B cell (primary cell): ENCODE measurements at regions not wholly inside any gene's neighbourhood (a gene's known extent, or its start where the extent isn't known, plus 50 kb on each side); places are given as distances from the start of the nearest gene placed in this dataset.

Experiments used
- ATAC-seq: fragments of 200-7000 bp; cut with Tn5 transposase; one replicate; pipeline ENCODE4 v1.10.0; 2021; ENCODE audit warnings: low read depth, mild to moderate bottlenecking, moderate number of reproducible peaks, moderate library complexity
- CTCF ChIA-PET: fragments of 350-600 bp; sonication (Branson Sonifier 250); formaldehyde crosslinking; loops from one replicate; lab custom pipeline; 2021; ENCODE audit warnings: antibody characterized with exemption, inconsistent platforms; lab: Charles Lee
- POLR2A ChIA-PET: fragments of 350-600 bp; sonication (Branson Sonifier 250); formaldehyde crosslinking; loops from one replicate; lab custom pipeline; 2021; ENCODE audit warnings: antibody characterized with exemption; lab: Charles Lee
- DNase-seq: peaks from one replicate; pipeline ENCODE4 v3.0.0; 2013
- H2AFZ ChIP-seq: 2 replicates; pipeline ENCODE4 v1.6.1; 2012; ENCODE audit warnings: mild to moderate bottlenecking, low read depth, low read length; ENCODE audit not compliant: insufficient read depth, poor library complexity, severe bottlenecking
- H3K27ac ChIP-seq, 2 donors: 1 replicate in 1 of 2; 2 replicates in 1 of 2; pipeline ENCODE4 v1.5.1; 2012 to 2013; ENCODE audit warnings: low read length in 2 of 2, mild to moderate bottlenecking in 2 of 2, moderate library complexity in 1 of 2
- H3K27me3 ChIP-seq, 4 experiments: fragments of 200-600 bp in 1 of 4; sonication (generic) in 1 of 4; replicated peaks in 1 of 4; 1 replicate in 2 of 4; 2 replicates in 2 of 4; pipeline versions ENCODE4 v1.6.1 to v1.7.0; 2013 to 2016; ENCODE audit warnings: low read length in 3 of 4, mild to moderate bottlenecking in 2 of 4, mixed read lengths in 1 of 4, moderate library complexity in 1 of 4; ENCODE audit not compliant: insufficient read depth in 4 of 4, control insufficient read depth in 3 of 4; ENCODE audit errors: control extremely low read depth in 1 of 4
- H3K36me3 ChIP-seq, 2 experiments: replicated peaks in 1 of 2; 1 replicate in 1 of 2; 2 replicates in 1 of 2; pipeline versions ENCODE4 v1.6.1 to v1.7.1; 2013; ENCODE audit warnings: low read length in 1 of 2; ENCODE audit not compliant: insufficient read depth in 2 of 2, control insufficient read depth in 1 of 2; ENCODE audit errors: control extremely low read depth in 1 of 2, extremely low read depth in 1 of 2
- H3K4me1 ChIP-seq, 2 donors: fragments of 200-600 bp in 1 of 2; sonication (generic) in 1 of 2; 1 replicate in 1 of 2; 2 replicates in 1 of 2; pipeline versions ENCODE4 v1.5.1 to v1.6.1; 2013 to 2017; ENCODE audit warnings: low read length in 2 of 2; ENCODE audit not compliant: control insufficient read depth in 2 of 2, insufficient read depth in 2 of 2
- H3K4me2 ChIP-seq: replicated peaks from 2 replicates; pipeline ENCODE3; 2012; ENCODE audit warnings: mild to moderate bottlenecking, low read depth, low read length; ENCODE audit not compliant: poor library complexity, severe bottlenecking
- H3K4me3 ChIP-seq, 5 experiments: fragments of 200-600 bp in 1 of 5; sonication (generic) in 1 of 5; 1 replicate in 3 of 5; 2 replicates in 2 of 5; pipeline versions ENCODE4 v1.5.1 to v1.7.0; 2011 to 2016; ENCODE audit warnings: low read length in 4 of 5, mild to moderate bottlenecking in 4 of 5, low read depth in 2 of 5, control low read depth in 1 of 5, moderate library complexity in 1 of 5; ENCODE audit not compliant: insufficient read depth in 1 of 5; ENCODE audit errors: control extremely low read depth in 1 of 5, extremely low read depth in 1 of 5
- H3K79me2 ChIP-seq: fragments of 200-600 bp; sonication (generic); one replicate; pipeline ENCODE4 v1.6.0; 2016; ENCODE audit warnings: low read length; ENCODE audit not compliant: control insufficient read depth, insufficient read depth
- H3K9ac ChIP-seq: fragments of 200-600 bp; sonication (generic); 2 replicates; pipeline ENCODE4 v1.6.1; 2017; ENCODE audit warnings: mild to moderate bottlenecking, low read length, moderate library complexity
- H3K9me3 ChIP-seq, 3 donors: one replicate each; pipeline versions ENCODE4 v1.6.1 to v1.7.1; 2013; ENCODE audit warnings: low read length in 2 of 3; ENCODE audit not compliant: control insufficient read depth in 2 of 3, insufficient read depth in 1 of 3; ENCODE audit errors: control extremely low read depth in 1 of 3
- H4K20me1 ChIP-seq: 2 replicates; pipeline ENCODE4 v1.6.0; 2012; ENCODE audit warnings: mild to moderate bottlenecking, low read length; ENCODE audit not compliant: insufficient read depth, control insufficient read depth, poor library complexity, severe bottlenecking
- H3K27ac Mint-ChIP-seq: one replicate; pipeline ENCODE4 v1.8.0; 2021; ENCODE audit warnings: mixed read lengths
- H3K27me3 Mint-ChIP-seq: one replicate; pipeline ENCODE4 v1.8.0; 2021; ENCODE audit warnings: mixed read lengths
- H3K4me1 Mint-ChIP-seq: one replicate; pipeline ENCODE4 v1.8.0; 2021; ENCODE audit warnings: mixed read lengths
- H3K4me3 Mint-ChIP-seq: one replicate; pipeline ENCODE4 v1.8.0; 2021; ENCODE audit warnings: mixed read lengths
- H3K9me3 Mint-ChIP-seq: one replicate; pipeline ENCODE4 v1.8.0; 2022; ENCODE audit warnings: mixed read lengths; ENCODE audit not compliant: insufficient read depth
- CTCF ChIP-seq: fragments of 200-600 bp; IDR thresholded peaks from one replicate; pipeline ENCODE4 v1.8.0; 2022; ENCODE audit warnings: antibody characterized with exemption, mild to moderate bottlenecking
- EZH2 ChIP-seq: IDR thresholded peaks from 2 replicates; pipeline ENCODE4 v1.6.1; 2012; ENCODE audit warnings: borderline replicate concordance, low read depth, mild to moderate bottlenecking, moderate library complexity, low read length; ENCODE audit not compliant: insufficient read depth, poor library complexity, severe bottlenecking
- WGBS: methylation state at CpG from one replicate; pipeline ENCODE4 v1.1.5; 2013; ENCODE audit warnings: missing lambda C conversion rate; ENCODE audit not compliant: insufficient coverage; 5-methylcytosine and 5-hydroxymethylcytosine counted together
- intact Hi-C: fragments of 100-400 bp; cut with micrococcal nuclease; formaldehyde crosslinking; loops from one replicate; pipeline ENCODE4 v1.10.0; 2022

- Histone ChIP-seq H2AFZ (no peak overlapping the region), H3K27me3 (no peaks in the 10 kb centered on the region), H3K79me2 (no peaks in the 10 kb centered on the region), H3K36me3 (no peaks in the 10 kb centered on the region), H3K27ac (no peak overlapping the region), H3K4me2 (no peak overlapping the region), H3K4me3 (no peak overlapping the region), H3K9me3 (peaks cover 0 to 10% (median 0%) of the 10 kb centered on the region in 3 donors), H3K9ac (no peak overlapping the region), H4K20me1 (no peaks in the 10 kb centered on the region), H3K4me1 (no peaks in the 10 kb centered on the region)
- no peak for TF ChIP-seq CTCF
- TF ChIP-seq EZH2: no peak
- intact Hi-C loops: no loop called here
- ChIA-PET POLR2A (no interaction called here), CTCF (no interaction called here)
- H3K9me3 Mint-ChIP-seq: peaks cover 4% of the 10 kb centered on the region
- no peak overlapping the region for H3K4me3 Mint-ChIP-seq
- no peak for ATAC-seq
- no peaks in the 10 kb centered on the region for H3K4me1 Mint-ChIP-seq
- H3K27ac Mint-ChIP-seq: no peak overlapping the region
- H3K27me3 Mint-ChIP-seq: no peaks in the 10 kb centered on the region
- WGBS: 100% methylated on average over 1 of the region's 3 CpGs
- DNase-seq: no peak
Observed at GRCh38 chr20:60892095-60892813, 359.8 kb upstream of the CDH4 start.

- no peaks in the 10 kb centered on the region for H3K79me2 ChIP-seq
- CTCF ChIA-PET: no interaction called here
- Mint-ChIP-seq H3K27ac (no peak overlapping the region), H3K9me3 (peaks cover 4% of the 10 kb centered on the region), H3K4me3 (no peak overlapping the region), H3K27me3 (no peaks in the 10 kb centered on the region), H3K4me1 (no peaks in the 10 kb centered on the region)
- intact Hi-C loops: no loop called here
- no peak overlapping the region for H3K9ac ChIP-seq
- ATAC-seq: no peak
- peaks cover 0 to 10% (median 0%) of the 10 kb centered on the region in 3 donors for H3K9me3 ChIP-seq
- no peaks in the 10 kb centered on the region for H3K4me1 ChIP-seq
- 92% methylated on average over 4 of the region's 5 CpGs for WGBS
- H3K4me2 ChIP-seq: no peak overlapping the region
- H2AFZ ChIP-seq: no peak overlapping the region
- H3K4me3 ChIP-seq: no peak overlapping the region
- H3K27ac ChIP-seq: no peak overlapping the region
- POLR2A ChIA-PET: no interaction called here
- TF ChIP-seq CTCF: no peak
- TF ChIP-seq EZH2: no peak
- no peaks in the 10 kb centered on the region for H3K36me3 ChIP-seq
- no peaks in the 10 kb centered on the region for H3K27me3 ChIP-seq
- no peaks in the 10 kb centered on the region for H4K20me1 ChIP-seq
- DNase-seq: no peak
Observed at GRCh38 chr20:60894091-60894490, 358.0 kb upstream of the CDH4 start.
